GM06990 (cell line): ENCODE measurements at regions not wholly inside any gene's neighbourhood (a gene's known extent, or its start where the extent isn't known, plus 50 kb on each side); places are given as distances from the start of the nearest gene placed in this dataset.

Source experiments
- DNase-seq: peaks from one replicate; pipeline ENCODE4 v3.0.0-alpha.2; 2011; ENCODE audit not compliant: insufficient read length; ENCODE audit errors: extremely low read depth
- H3K27me3 ChIP-seq: replicated peaks from 2 replicates; pipeline ENCODE4 v1.6.0; 2011; ENCODE audit warnings: low read length; ENCODE audit not compliant: control insufficient read depth, insufficient read depth
- H3K36me3 ChIP-seq: 2 replicates; pipeline ENCODE4 v1.5.1; 2011; ENCODE audit warnings: low read length; ENCODE audit not compliant: control insufficient read depth, insufficient read depth
- H3K4me3 ChIP-seq: replicated peaks from 2 replicates; pipeline ENCODE4 v1.5.1; 2011; ENCODE audit warnings: low read depth, mild to moderate bottlenecking, control low read depth, low read length
- TF ChIP-seq, protein P1 (sequence below): IDR thresholded peaks from 2 replicates; pipeline ENCODE4 v1.5.1; 2011; ENCODE audit warnings: low read length, control low read depth, mild to moderate bottlenecking, inconsistent platforms; ENCODE audit not compliant: insufficient read depth, poor library complexity, severe bottlenecking

DNA sequence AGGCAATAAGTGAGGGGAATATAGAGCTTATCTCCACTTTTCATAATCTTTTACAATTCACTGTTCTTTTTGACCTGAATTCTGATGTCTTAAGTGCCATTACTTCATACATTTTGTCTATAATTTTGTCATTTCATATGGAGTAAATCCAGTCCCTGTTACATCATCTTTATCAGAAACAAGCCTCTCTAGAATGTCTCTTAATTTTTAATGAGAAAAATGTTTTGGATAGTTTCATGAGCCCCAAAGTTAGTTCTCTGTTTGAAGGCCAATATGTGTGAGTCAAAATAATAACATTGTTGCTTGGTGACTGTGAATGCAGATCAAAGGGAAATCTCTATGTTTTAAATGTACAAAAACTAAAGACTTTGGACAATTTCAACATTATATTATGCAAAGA, 329.6 kb upstream of the ARRDC3 start:
- Histone ChIP-seq H3K4me3 (no peak overlapping the region), H3K27me3 (no peaks in the 10 kb centered on the region), H3K36me3 (no peaks in the 10 kb centered on the region)
- TF ChIP-seq, protein P1, sequence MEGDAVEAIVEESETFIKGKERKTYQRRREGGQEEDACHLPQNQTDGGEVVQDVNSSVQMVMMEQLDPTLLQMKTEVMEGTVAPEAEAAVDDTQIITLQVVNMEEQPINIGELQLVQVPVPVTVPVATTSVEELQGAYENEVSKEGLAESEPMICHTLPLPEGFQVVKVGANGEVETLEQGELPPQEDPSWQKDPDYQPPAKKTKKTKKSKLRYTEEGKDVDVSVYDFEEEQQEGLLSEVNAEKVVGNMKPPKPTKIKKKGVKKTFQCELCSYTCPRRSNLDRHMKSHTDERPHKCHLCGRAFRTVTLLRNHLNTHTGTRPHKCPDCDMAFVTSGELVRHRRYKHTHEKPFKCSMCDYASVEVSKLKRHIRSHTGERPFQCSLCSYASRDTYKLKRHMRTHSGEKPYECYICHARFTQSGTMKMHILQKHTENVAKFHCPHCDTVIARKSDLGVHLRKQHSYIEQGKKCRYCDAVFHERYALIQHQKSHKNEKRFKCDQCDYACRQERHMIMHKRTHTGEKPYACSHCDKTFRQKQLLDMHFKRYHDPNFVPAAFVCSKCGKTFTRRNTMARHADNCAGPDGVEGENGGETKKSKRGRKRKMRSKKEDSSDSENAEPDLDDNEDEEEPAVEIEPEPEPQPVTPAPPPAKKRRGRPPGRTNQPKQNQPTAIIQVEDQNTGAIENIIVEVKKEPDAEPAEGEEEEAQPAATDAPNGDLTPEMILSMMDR = no peak
- no peak for DNase-seq

DNA sequence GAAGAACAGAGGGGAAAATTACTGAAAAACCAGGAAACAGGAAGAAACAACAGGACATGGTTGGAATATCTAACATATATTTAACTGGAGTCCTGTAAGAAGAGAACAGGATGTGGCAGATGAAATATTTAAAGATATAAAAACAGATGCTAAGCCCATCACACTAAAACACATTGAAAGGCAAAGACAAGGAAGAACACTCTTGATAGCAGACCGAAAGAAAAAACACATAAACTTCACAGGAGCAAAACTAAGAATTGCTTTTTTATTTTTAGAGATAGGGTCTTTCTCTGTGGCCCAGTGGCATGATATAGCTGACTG, 324.4 kb upstream of the ARRDC3 start:
- H3K36me3 ChIP-seq = no peaks in the 10 kb centered on the region
- no peak overlapping the region for H3K4me3 ChIP-seq
- no peaks in the 10 kb centered on the region for H3K27me3 ChIP-seq
- no peak for DNase-seq
- TF ChIP-seq, protein P1 = no peak

DNA sequence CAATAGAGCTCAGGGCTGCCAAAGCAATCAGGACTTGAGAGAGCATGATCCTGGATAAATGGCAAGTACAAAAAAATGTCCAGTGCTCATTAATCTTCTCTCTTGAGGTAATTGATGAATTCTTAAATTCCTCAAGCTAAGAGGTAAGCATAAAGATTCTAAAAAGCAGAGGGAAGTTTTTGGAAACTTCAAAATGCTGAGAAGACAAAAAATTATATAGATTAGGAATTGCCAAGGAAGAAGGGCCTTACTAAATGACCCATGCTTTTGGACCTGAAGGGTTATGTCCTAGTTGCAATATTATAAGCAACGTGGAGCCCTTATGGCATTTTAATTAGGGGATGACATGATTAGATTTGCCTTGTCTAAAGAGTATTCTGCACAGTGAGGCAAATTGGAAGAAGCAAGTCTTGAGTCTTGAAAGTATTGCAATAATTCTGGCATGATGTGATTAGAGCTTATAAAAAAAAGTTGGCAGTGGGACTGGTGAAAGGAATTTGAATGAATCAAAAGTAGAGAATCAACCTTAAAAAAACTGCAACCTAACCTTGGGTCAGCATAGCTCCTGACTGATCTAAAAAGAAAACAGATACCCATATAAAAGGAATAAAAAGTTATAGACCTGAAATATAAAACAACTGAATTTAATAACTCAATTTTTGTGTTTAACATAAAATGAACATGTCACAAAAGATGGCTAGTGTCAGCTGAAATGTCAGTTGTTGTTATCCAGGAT, 323.8 kb upstream of the ARRDC3 start:
- no peak for DNase-seq
- TF ChIP-seq, protein P1 = no peak
- no peaks in the 10 kb centered on the region for H3K27me3 ChIP-seq
- no peak overlapping the region for H3K4me3 ChIP-seq
- H3K36me3 ChIP-seq = no peaks in the 10 kb centered on the region

DNA sequence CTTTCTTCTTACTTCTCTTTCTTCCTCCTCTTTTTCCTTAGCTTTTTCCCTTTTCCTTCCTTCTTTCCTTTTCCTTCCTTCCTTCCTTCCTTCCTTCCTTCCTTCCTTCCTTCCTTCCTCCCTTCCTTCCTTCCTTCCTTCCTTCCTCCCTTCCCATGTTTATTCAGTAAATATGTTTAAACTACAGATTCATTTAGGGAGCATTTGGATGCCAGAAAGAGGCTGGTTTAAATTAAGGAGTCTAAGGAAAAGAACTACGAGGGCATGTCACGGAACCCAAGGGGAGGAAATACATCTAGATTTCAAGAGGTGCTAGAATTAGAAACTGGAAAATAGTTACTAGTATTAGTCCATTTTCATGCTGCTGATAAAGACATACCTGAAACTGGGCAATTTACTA, 320.0 kb upstream of the ARRDC3 start:
- TF ChIP-seq, protein P1 = no peak
- no peaks in the 10 kb centered on the region for H3K27me3 ChIP-seq
- DNase-seq = no peak
- H3K4me3 ChIP-seq = no peak overlapping the region
- H3K36me3 ChIP-seq = no peaks in the 10 kb centered on the region

DNA sequence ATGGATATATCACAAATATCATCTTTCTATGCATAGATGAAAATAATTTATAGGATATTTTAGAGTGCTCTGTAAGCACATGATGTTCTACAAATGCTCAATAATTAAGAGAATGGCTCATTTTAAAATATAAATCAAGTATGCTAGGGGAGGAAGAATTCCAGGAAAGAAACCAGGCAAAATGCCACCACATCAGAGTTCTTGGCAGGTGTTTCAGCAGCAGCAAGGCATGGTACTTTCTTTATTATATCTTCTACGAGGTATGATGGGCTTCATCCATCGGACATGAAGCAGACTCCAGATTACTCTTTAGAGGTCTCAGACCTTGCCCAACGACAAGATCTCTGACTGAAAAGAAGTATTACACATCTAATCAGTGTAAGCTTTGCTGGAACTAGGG, 316.3 kb upstream of the ARRDC3 start:
- no peaks in the 10 kb centered on the region for H3K27me3 ChIP-seq
- no peak for DNase-seq
- H3K4me3 ChIP-seq = no peak overlapping the region
- TF ChIP-seq, protein P1 = no peak
- no peaks in the 10 kb centered on the region for H3K36me3 ChIP-seq

DNA sequence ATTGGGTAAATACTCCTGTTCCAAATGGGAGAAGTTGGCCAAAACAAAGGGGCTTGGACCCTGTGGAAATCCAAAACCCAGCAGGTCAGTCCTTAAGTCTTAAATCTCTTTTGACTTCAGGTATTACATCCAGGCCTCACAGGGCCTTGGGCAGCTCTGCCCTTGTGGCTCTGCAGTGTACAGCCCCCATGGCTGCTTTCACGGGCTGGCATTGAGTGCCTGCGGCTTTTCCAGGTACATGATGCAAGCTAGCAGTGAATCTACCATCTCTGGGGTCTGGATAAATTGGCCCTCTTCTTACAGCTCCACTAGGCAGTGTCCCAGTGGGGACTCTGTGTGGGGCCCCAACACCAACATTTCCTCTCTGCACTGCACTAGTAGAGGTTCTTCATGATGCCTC, 308.5 kb upstream of the ARRDC3 start:
- TF ChIP-seq, protein P1 = no peak
- no peaks in the 10 kb centered on the region for H3K36me3 ChIP-seq
- DNase-seq = no peak
- H3K27me3 ChIP-seq = no peaks in the 10 kb centered on the region
- no peak overlapping the region for H3K4me3 ChIP-seq
